ENCODE measurements at regions not wholly inside any gene's neighbourhood (a gene's known extent, or its start where the extent isn't known, plus 50 kb on each side); places are given as distances from the start of the nearest gene placed in this dataset.
"Not testable (repeated sequence)": the region's sequence is repeated elsewhere in the genome, so short reads cannot be mapped to it uniquely, and the experiment has no call there.

- Histone ChIP-seq H3K36me3 (no peaks in the 10 kb centered on the region), H3K4me3 (no peak overlapping the region), H3K27me3 (no peaks in the 10 kb centered on the region), H3K4me1 (ENCODE audit: insufficient read depth) (no peaks in the 10 kb centered on the region), H3K27ac (no peak overlapping the region), H3K9me3 (no peaks in the 10 kb centered on the region)
- no peak for DNase-seq
- intact Hi-C loops (cut with DNase I) = no loop called here
- TF ChIP-seq CTCF (IDR thresholded peaks at IDR 0.05) (no peak), EP300 (IDR thresholded peaks at IDR 0.05) (no peak), POLR2A (IDR thresholded peaks at IDR 0.05) (no peak)
Measured at GRCh38 chr16:60137891-60138290, 1403.8 kb upstream of the GOT2 start.

GRCh38 chr16:60127196-60127595 lies 1393.1 kb upstream of the GOT2 start:
- Histone ChIP-seq H3K27me3 (no peaks in the 10 kb centered on the region), H3K36me3 (no peaks in the 10 kb centered on the region), H3K4me1 (ENCODE audit: insufficient read depth) (no peaks in the 10 kb centered on the region), H3K27ac (no peak overlapping the region), H3K9me3 (no peaks in the 10 kb centered on the region), H3K4me3 (no peak overlapping the region)
- intact Hi-C loops (cut with DNase I) = no loop called here
- DNase-seq = no peak
- TF ChIP-seq POLR2A (IDR thresholded peaks at IDR 0.05) = no peak
- 6 to 32% (median 26%) methylated on average over 1 of the region's 1 CpG for WGBS, 3 donors

GRCh38 chr16:60126115-60126514 lies 1392.0 kb upstream of the GOT2 start:
- H3K36me3 ChIP-seq; H3K27me3 ChIP-seq; DNase-seq; H3K9me3 ChIP-seq; intact Hi-C loops (cut with DNase I); H3K4me1 ChIP-seq (ENCODE audit: insufficient read depth); H3K27ac ChIP-seq; H3K4me3 ChIP-seq: not testable (repeated sequence)
- WGBS, 3 donors = 78 to 85% (median 83%) methylated on average over 2 of the region's 2 CpGs

GRCh38 chr16:60123392-60124023 lies 1389.4 kb upstream of the GOT2 start:
- WGBS, 3 donors = 35 to 45% (median 44%) methylated on average over 4 of the region's 4 CpGs

GRCh38 chr16:60120586-60120985 lies 1386.5 kb upstream of the GOT2 start:
- Histone ChIP-seq H3K27ac (no peak overlapping the region), H3K27me3 (no peaks in the 10 kb centered on the region), H3K4me3 (no peak overlapping the region), H3K9me3 (no peaks in the 10 kb centered on the region), H3K4me1 (ENCODE audit: insufficient read depth) (no peaks in the 10 kb centered on the region), H3K36me3 (no peaks in the 10 kb centered on the region)
- 88 to 93% (median 90%) methylated on average over 14 of the region's 14 CpGs for WGBS, 3 donors
- intact Hi-C loops (cut with DNase I) = no loop called here
- TF ChIP-seq CTCF (IDR thresholded peaks at IDR 0.05) = no peak
- TF ChIP-seq POLR2A (IDR thresholded peaks at IDR 0.05) = no peak
- TF ChIP-seq EP300 (IDR thresholded peaks at IDR 0.05) = no peak
- no peak for DNase-seq

More at GRCh38 chr16:60123392-60124023, 1389.4 kb upstream of the GOT2 start:
- H3K27me3 ChIP-seq = no peaks in the 10 kb centered on the region
- H3K4me3 ChIP-seq = no peak overlapping the region
- no peak for TF ChIP-seq CTCF (IDR thresholded peaks at IDR 0.05)
- no peak for TF ChIP-seq EP300 (IDR thresholded peaks at IDR 0.05)
- TF ChIP-seq POLR2A (IDR thresholded peaks at IDR 0.05) = no peak
- H3K36me3 ChIP-seq = no peaks in the 10 kb centered on the region
- no peaks in the 10 kb centered on the region for H3K9me3 ChIP-seq
- H3K4me1 ChIP-seq (ENCODE audit: insufficient read depth) = no peaks in the 10 kb centered on the region
- intact Hi-C loops (cut with DNase I) = no loop called here
- no peak overlapping the region for H3K27ac ChIP-seq
- DNase-seq = no peak

Measured in ovary (tissue), 7 donors.